GM03348 (cell line): ENCODE measurements at regions not wholly inside any gene's neighbourhood (a gene's known extent, or its start where the extent isn't known, plus 50 kb on each side); places are given as distances from the start of the nearest gene placed in this dataset.

ENCODE experiments used
- DNase-seq: peaks from one replicate; pipeline ENCODE4 v3.0.0; 2012; ENCODE audit warnings: low spot score

GRCh38 chr6:139514819-139515218, 140.4 kb upstream of the CITED2 start:
- no peak for DNase-seq

GRCh38 chr6:139510040-139510790, 135.8 kb upstream of the CITED2 start:
- DNase-seq: no peak

- DNase-seq: no peak
Observed at GRCh38 chr6:139509167-139509566, 134.7 kb upstream of the CITED2 start.

DNA sequence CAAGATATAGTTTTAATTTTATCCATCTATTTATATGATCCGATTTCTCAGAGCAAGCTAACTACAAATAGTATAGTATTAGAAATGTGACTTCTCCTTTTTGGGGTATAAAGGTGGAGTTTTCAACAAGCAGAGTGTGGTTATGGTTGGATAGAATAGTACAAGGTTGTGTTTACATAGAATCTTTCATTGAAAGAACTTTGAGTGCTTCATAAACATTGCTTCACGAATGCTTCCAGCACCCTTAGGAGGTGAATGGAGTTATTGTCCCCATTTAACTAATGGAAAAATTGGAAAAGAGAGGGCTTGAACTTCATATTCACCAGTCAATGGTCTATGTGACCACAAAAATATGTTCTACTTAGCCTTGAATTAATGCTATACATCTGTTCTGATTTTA, 134.1 kb upstream of the CITED2 start:
- no peak for DNase-seq

GRCh38 chr6:139508023-139508422, 133.6 kb upstream of the CITED2 start:
- DNase-seq: peak; percentile 41

- DNase-seq: no peak
Observed at GRCh38 chr6:139500977-139501376, 126.5 kb upstream of the CITED2 start.

DNA sequence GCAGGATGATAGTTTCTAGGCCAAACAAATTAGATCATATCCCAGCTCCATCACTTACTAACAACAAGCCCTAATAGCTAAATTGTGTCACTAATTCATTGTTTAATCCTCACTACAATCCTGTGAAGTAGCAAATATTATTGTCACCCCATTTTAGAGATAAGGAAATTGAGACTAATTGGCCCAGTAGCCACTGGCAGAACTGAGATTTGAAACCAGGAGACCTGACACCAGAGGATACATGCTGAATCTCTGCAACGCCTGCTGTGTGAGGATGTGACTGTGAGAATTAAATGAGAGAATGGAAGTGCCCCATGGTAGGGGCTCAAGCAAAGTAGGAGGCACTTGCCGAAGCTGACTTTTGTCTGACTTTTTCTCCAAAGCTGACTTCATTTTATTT, 124.3 kb upstream of the CITED2 start:
- no peak for DNase-seq

- DNase-seq: no peak
Observed at GRCh38 chr6:139497345-139497961, 123.0 kb upstream of the CITED2 start.

DNA sequence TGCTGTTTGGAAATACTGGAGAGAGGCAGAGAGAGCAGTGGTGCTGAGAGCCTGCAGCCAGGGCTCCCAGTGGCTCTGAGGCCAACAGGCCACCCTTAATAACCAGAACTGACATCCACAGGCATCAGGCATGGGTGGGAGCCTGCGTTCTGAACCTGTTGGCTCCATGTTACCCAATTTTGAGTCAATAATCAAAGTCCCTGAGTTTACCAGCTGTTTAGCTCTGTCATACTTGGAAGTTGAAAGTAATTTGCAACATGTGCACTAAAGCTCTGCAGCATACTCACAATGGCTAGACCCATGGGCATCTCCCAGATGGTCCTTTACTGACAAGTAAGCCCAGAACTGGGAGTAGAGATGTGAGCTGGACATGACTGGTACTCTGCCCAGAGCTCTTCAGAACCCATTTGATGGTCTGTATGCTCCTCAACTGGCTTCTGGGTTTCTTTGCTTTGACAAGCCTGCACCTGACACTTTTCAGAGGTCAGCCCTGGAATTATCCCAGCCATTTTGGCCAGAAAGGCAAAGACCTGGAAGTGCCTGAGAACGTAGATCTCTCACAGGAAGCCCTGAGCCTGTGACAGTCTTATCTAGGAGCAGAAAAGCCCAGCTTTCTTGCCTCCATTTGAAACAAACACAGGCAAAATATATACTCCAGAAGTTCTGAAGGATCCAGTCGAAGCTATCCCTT, 122.4 kb upstream of the CITED2 start:
- no peak for DNase-seq

- DNase-seq: no peak
Observed at GRCh38 chr6:139494376-139494990, 120.0 kb upstream of the CITED2 start.

- no peak for DNase-seq
Observed at GRCh38 chr6:139490482-139490881, 116.0 kb upstream of the CITED2 start.

DNA sequence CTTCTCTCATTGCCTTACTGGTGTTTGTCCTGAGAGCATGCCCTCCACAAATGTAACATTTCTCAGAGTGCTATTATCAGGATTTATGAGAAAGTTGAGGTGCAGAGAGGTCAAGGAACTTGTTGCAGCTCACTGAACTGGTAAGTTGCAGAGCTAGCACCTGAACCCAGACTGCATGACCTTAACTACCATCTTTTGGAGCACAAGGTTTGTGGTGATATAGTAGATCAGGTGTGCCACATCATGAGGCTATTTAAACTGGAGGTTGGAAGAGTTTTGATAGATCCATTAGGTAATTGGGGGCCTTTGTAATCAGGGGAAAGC, 112.0 kb upstream of the CITED2 start:
- DNase-seq: no peak

- no peak for DNase-seq
Observed at GRCh38 chr6:139485742-139486475, 111.5 kb upstream of the CITED2 start.

DNA sequence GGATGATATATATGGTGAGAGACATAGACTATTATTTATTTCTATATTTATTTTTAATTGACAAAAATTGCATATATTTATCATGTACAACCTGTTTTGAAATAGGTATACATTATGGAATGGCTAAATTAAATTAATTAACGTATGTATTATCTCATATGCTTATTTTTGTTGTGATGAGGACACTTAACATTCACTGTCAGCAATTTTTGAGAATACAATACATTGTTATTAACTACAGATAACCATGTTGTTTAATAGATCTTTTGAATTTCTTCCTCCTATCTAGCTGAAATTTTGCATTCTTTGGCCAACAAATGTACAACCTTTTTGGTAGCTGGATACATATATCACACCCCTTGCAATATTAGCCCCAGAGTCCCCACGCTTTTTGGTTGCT, 110.7 kb upstream of the CITED2 start:
- DNase-seq: no peak

DNA sequence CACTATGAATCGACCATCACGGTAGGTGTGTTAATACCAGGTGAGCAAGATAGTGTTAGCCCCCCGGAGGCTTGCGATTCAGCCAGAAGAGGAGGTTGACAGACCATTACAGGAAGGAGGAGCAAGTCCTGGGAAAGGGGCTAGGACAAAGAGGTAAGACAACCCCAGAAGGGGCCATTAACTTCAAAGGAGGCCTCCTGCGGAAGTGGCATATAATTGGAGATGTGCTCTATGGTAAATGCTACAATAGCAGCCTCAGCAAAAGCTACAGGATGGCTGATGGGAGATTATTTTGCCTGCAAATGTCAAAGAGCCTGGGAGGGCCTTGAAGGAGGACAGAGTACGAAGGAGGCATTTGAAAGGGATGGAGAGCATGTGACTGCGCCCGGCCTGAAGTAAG, 108.6 kb upstream of the CITED2 start:
- DNase-seq: no peak

GRCh38 chr6:139482287-139482686, 107.8 kb upstream of the CITED2 start:
- DNase-seq: no peak

GRCh38 chr6:139480356-139481165, 106.1 kb upstream of the CITED2 start:
- DNase-seq: no peak

DNA sequence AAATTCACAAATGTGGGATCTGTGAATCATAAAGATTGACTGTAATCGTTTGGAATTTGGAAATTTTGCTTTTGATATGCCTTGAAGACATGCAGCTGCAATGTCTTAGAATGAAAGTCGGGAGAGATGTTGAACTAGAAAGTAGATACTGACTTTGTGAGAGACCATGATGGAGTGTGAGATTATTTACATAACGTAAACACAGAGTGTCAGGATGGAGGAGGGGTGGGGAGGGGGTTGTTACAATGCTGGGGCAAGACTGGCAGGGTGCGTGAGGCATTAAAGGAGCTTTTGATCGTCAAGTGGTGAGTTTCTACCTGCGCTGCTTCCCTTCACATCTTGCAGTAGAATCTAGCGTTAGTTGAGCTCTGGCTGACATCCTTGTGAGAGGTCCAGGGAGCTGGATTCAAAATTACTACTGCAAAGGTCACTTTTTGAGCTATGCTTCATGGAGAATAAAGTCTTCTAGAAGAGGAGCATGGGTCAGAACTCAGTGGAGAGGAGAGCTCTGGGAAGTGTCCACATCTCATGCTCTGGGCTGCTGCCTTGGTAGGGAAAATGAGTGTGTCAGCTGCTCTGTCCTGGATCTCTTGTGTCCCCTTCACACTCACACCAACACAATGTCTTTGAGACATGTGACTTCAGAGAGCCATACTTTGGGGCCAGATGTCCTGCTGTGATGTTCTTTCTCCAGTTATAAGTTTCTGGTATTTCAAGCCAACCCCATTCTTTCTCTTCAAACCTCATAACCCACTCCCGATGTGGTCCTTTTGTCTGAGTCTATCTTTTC, 105.2 kb upstream of the CITED2 start:
- no peak for DNase-seq

GRCh38 chr6:139475646-139476045, 101.2 kb upstream of the CITED2 start:
- DNase-seq: no peak

DNA sequence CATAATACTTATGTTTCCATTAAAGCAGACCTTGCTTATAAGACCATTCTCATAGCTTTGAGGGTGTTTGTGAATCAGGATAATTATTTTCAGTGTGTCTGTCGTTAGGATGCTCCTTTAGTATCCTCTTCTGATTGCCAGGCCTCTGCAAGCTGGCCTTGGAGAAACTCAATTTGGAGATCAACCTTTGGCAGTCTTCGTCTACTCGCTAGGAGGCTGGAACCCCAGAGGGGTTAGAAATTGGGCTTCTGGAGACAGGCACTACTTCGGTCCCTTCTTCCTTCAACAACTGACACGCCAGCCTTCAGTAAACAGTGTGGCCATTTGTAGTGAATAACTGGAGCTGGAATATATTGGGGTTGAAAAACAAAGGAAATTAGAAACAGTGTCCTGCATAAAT, 100.8 kb upstream of the CITED2 start:
- no peak for DNase-seq
